Lung (tissue), 11 donors: ENCODE measurements at regions not wholly inside any gene's neighbourhood (a gene's known extent, or its start where the extent isn't known, plus 50 kb on each side); places are given as distances from the start of the nearest gene placed in this dataset.

Experiments
- ATAC-seq: fragments of 200-7000 bp; cut with Tn5 transposase; one replicate; pipeline ENCODE4 v1.9.1; 2020; ENCODE audit warnings: moderate number of reproducible peaks; ENCODE audit not compliant: insufficient read depth, low FRiP score
- DNase-seq, 3 donors: peaks; one replicate each; pipeline ENCODE4 v3.0.0-alpha.2; 2013 to 2017
- H3K27ac ChIP-seq, 2 donors: one replicate each; pipeline ENCODE4 v1.5.1; 2013; ENCODE audit warnings: mild to moderate bottlenecking in 2 of 2, moderate library complexity in 2 of 2, control low read depth in 1 of 2, inconsistent platforms in 1 of 2, low read depth in 1 of 2, low read length in 1 of 2
- H3K27me3 ChIP-seq, 3 donors: one replicate each; pipeline ENCODE4 v1.5.1; 2013; ENCODE audit warnings: low read length in 2 of 3; ENCODE audit not compliant: control insufficient read depth in 3 of 3, insufficient read depth in 3 of 3
- H3K36me3 ChIP-seq, 4 donors: one replicate each; pipeline ENCODE4 v1.5.1; 2013; ENCODE audit warnings: low read length in 4 of 4, mild to moderate bottlenecking in 1 of 4, moderate library complexity in 1 of 4; ENCODE audit not compliant: control insufficient read depth in 4 of 4, insufficient read depth in 4 of 4
- H3K4me1 ChIP-seq, 5 donors: one replicate each; pipeline ENCODE4 v1.5.1; 2013; ENCODE audit warnings: low read length in 5 of 5, mild to moderate bottlenecking in 2 of 5, moderate library complexity in 1 of 5; ENCODE audit not compliant: control insufficient read depth in 5 of 5, insufficient read depth in 5 of 5
- H3K4me3 ChIP-seq: one replicate; pipeline ENCODE4 v1.5.1; 2013; ENCODE audit warnings: mild to moderate bottlenecking, control low read depth, moderate library complexity
- H3K9ac ChIP-seq, 2 donors: one replicate each; pipeline ENCODE4 v1.5.1; 2013; ENCODE audit warnings: low read length in 2 of 2, control low read depth in 1 of 2; ENCODE audit not compliant: insufficient read depth in 1 of 2
- H3K9me3 ChIP-seq, 4 donors: one replicate each; pipeline ENCODE4 v1.5.1; 2013; ENCODE audit warnings: low read length in 3 of 4, mild to moderate bottlenecking in 1 of 4, moderate library complexity in 1 of 4; ENCODE audit not compliant: control insufficient read depth in 4 of 4, insufficient read depth in 3 of 4
- CTCF ChIP-seq: IDR thresholded peaks from 2 replicates; pipeline ENCODE4 v1.5.1; 2012; ENCODE audit warnings: mild to moderate bottlenecking; ENCODE audit errors: control extremely low read depth, extremely low read depth
- WGBS, 2 donors: extraction: QIAGEN DNeasy Blood & Tissue Kit; methylation state at CpG; one replicate each; pipeline ENCODE4 v1.1.7; 2013; 5-methylcytosine and 5-hydroxymethylcytosine counted together
- donor health status: control.
- donor health status: control.
- donor health status: Bipolar disorder and iron deficiency.
- donor health status: healthy.
- donor health status: DM: yes; HTN: yes; CAD: no.

GRCh38 chr5:27474395-27474794, 436.0 kb upstream of the CDH9 start:
- Histone ChIP-seq H3K27ac (no peak overlapping the region), H3K9me3 (peaks cover 0 to 14% (median 6%) of the 10 kb centered on the region in 4 donors), H3K4me3 (no peak overlapping the region), H3K36me3 (no peaks in the 10 kb centered on the region), H3K4me1 (no peaks in the 10 kb centered on the region), H3K27me3 (no peaks in the 10 kb centered on the region), H3K9ac (no peak overlapping the region)
- DNase-seq (no peak), ATAC-seq (no peak)
- TF ChIP-seq CTCF = no peak

GRCh38 chr5:27474047-27474309, 435.6 kb upstream of the CDH9 start:
- DNase-seq (no peak), ATAC-seq (no peak)
- Histone ChIP-seq H3K4me3 (no peak overlapping the region), H3K4me1 (no peaks in the 10 kb centered on the region), H3K9me3 (peaks cover 0 to 14% (median 6%) of the 10 kb centered on the region in 4 donors), H3K27ac (no peak overlapping the region), H3K9ac (no peak overlapping the region), H3K36me3 (no peaks in the 10 kb centered on the region), H3K27me3 (no peaks in the 10 kb centered on the region)
- WGBS, 2 donors = 81 to 96% methylated on average over 2 of the region's 2 CpGs
- TF ChIP-seq CTCF = no peak

GRCh38 chr5:27473307-27474046, 435.1 kb upstream of the CDH9 start:
- WGBS, 2 donors = 77 to 84% methylated on average over 5 of the region's 5 CpGs
- no peak overlapping the region for H3K9ac ChIP-seq

More at GRCh38 chr5:27473307-27474046, 435.1 kb upstream of the CDH9 start:
- Histone ChIP-seq H3K27me3 (no peaks in the 10 kb centered on the region), H3K36me3 (no peaks in the 10 kb centered on the region), H3K27ac (no peak overlapping the region), H3K9me3 (peaks cover 0 to 14% (median 6%) of the 10 kb centered on the region in 4 donors), H3K4me3 (no peak overlapping the region), H3K4me1 (no peaks in the 10 kb centered on the region)
- no peak for DNase-seq
- no peak for TF ChIP-seq CTCF
- ATAC-seq = no peak
